ENCODE measurements at regions not wholly inside any gene's neighbourhood (a gene's known extent, or its start where the extent isn't known, plus 50 kb on each side); places are given as distances from the start of the nearest gene placed in this dataset.

- no peak for TF ChIP-seq YY1 (IDR thresholded peaks at IDR 0.05; ENCODE audit: extremely low read depth, insufficient replicate concordance, low read depth, low read length)
- TF ChIP-seq TCF7L2 (IDR thresholded peaks at IDR 0.05; ENCODE audit: borderline replicate concordance, extremely low read depth, insufficient read depth, insufficient read length), result no peak
- no peak for TF ChIP-seq ELF1 (IDR thresholded peaks at IDR 0.05; ENCODE audit: borderline replicate concordance, low read depth)
These were observed 949.7 kb upstream of the EEF2KMT start (continued) for GRCh38 chr16:6047325-6047724.

GRCh38 chr16:6038941-6039645, 941.5 kb upstream of the EEF2KMT start:
- ATAC-seq (no peak), DNase-seq (ENCODE audit: low read depth, low spot score) (no peak)
- no peaks in the 10 kb centered on the region for H3K9me2 ChIP-seq (ENCODE audit: insufficient read depth)
- H3K4me1 ChIP-seq (ENCODE audit: control insufficient read depth in 1 of 2, insufficient read depth in 2 of 2, low read length in 2 of 2), result no peaks in the 10 kb centered on the region
- intact Hi-C loops (cut with micrococcal nuclease), result no loop called here
- no TSS peak for BruUV-seq (replicated peaks)
- H3K9me3 ChIP-seq (ENCODE audit: control insufficient read depth in 1 of 2, insufficient read depth in 1 of 2, low read depth in 1 of 2, low read length in 2 of 2), result peaks cover 0 to 3% of the 10 kb centered on the region in 2 experiments; a peak in 1 of 4 replicates
- RAD21 ChIA-PET (ENCODE audit: low non-redundant PET in 1 of 2, low total read pairs in 2 of 2, uncharacterized antibody in 2 of 2, unreplicated experiment in 2 of 2), result no interaction called here
- H3K9ac ChIP-seq (ENCODE audit: low read length), result no peak overlapping the region
- no peaks in the 10 kb centered on the region for H4K20me1 ChIP-seq (ENCODE audit: insufficient read depth)
- H3K27me3 ChIP-seq (ENCODE audit: insufficient read depth, low read length), result no peaks in the 10 kb centered on the region
- POLR2A ChIA-PET, result no interaction called here
- no peak overlapping the region for H2AFZ ChIP-seq (ENCODE audit: low read depth, low read length, poor library complexity, severe bottlenecking)
- CTCF ChIA-PET, result no interaction called here
- TF ChIP-seq ZBTB33 (IDR thresholded peaks at IDR 0.05; ENCODE audit: extremely low read depth, insufficient replicate concordance, low read length), result no peak
- TF ChIP-seq CEBPB (IDR thresholded peaks at IDR 0.05; ENCODE audit: low read depth), result no peak
- no peak for TF ChIP-seq EGR1 (IDR thresholded peaks at IDR 0.05; ENCODE audit: low read depth)
- H3K36me3 ChIP-seq (ENCODE audit: control insufficient read depth in 1 of 2, insufficient read depth in 2 of 2, low read length in 2 of 2), result no peaks in the 10 kb centered on the region
- H3K4me3 ChIP-seq (replicated peaks in 1 of 2; ENCODE audit: low read depth in 1 of 2, low read length in 2 of 2), result no peak overlapping the region
- H3K79me2 ChIP-seq (ENCODE audit: insufficient read depth, low read length), result no peaks in the 10 kb centered on the region
- H3K4me2 ChIP-seq (ENCODE audit: low read length), result no peak overlapping the region
- no peak overlapping the region for H3K27ac ChIP-seq (ENCODE audit: low read depth, low read length)
